ENCODE measurements at regions not wholly inside any gene's neighbourhood (a gene's known extent, or its start where the extent isn't known, plus 50 kb on each side); places are given as distances from the start of the nearest gene placed in this dataset.

- no peak for TF ChIP-seq CTCF (conservative IDR thresholded peaks at IDR 0.05; ENCODE audit: low read depth, low read length)
- TF ChIP-seq RFX5 (IDR thresholded peaks at IDR 0.05; ENCODE audit: low read depth, low read length): no peak
- TF ChIP-seq BHLHE40 (IDR thresholded peaks at IDR 0.05; ENCODE audit: low read depth, low read length): no peak
- no peak for TF ChIP-seq POLR2A (IDR thresholded peaks at IDR 0.05; ENCODE audit: low read depth, low read length)
- no peak for TF ChIP-seq SMC3 (IDR thresholded peaks at IDR 0.05; ENCODE audit: low read depth, low read length)
- TF ChIP-seq RAD21 (IDR thresholded peaks at IDR 0.05; ENCODE audit: low read length): no peak
- TF ChIP-seq CEBPB (IDR thresholded peaks at IDR 0.05; ENCODE audit: low read depth, low read length): no peak
- TF ChIP-seq MXI1 (IDR thresholded peaks at IDR 0.05; ENCODE audit: borderline replicate concordance, low read depth, low read length): no peak
- no peak for TF ChIP-seq MAFK (IDR thresholded peaks at IDR 0.05; ENCODE audit: low read depth, low read length)
- TF ChIP-seq, protein P1, sequence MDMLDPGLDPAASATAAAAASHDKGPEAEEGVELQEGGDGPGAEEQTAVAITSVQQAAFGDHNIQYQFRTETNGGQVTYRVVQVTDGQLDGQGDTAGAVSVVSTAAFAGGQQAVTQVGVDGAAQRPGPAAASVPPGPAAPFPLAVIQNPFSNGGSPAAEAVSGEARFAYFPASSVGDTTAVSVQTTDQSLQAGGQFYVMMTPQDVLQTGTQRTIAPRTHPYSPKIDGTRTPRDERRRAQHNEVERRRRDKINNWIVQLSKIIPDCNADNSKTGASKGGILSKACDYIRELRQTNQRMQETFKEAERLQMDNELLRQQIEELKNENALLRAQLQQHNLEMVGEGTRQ (IDR thresholded peaks at IDR 0.05; ENCODE audit: low read depth, low read length): no peak
- no peak for TF ChIP-seq FOS (IDR thresholded peaks at IDR 0.05; ENCODE audit: low read depth, low read length)
- TF ChIP-seq CHD1 (IDR thresholded peaks at IDR 0.05; ENCODE audit: low read depth, low read length): no peak
- TF ChIP-seq NFE2L2 (IDR thresholded peaks at IDR 0.05; ENCODE audit: low read depth, low read length): no peak
Measured at GRCh38 chr1:75023005-75023404, 111.2 kb upstream of the LHX8 start.
